ENCODE measurements at regions not wholly inside any gene's neighbourhood (a gene's known extent, or its start where the extent isn't known, plus 50 kb on each side); places are given as distances from the start of the nearest gene placed in this dataset.

DNA sequence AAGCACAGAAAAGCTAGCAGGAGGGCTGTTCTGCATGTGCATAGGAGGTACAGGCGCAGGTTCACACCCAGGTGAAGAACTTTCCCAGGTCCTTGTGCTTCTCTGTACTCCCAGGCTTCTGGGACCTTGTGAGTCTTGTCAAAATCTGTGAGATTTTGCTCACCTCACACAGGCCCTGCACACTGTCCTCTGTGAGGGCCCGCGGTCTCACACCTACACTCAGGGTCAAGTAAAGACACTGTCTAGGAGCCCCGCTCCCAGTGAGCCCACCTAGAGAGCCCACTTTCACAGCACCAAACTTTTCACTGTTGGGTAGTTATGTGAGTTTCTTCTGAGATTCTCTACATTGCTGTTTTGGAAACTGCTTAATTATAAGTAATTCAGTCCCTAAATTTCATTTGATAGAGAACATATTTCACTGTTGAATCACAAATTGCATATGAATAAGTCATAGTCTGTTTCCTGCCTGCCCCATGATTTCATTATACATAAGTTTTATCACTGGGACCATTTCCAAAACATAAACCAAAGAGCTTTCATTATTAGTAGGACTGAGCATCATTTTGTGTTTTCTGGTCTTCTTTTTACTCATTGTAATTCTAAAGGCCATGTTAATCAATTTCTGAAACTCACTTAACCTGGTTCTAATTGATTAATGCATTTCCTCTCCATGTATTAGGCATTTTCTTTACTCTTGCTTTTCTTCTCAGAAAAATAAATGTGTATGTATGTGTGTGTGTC is 234.2 kb upstream of the SPOPL start:
- 0 out of 2 replicates have a peak, but pooled peaks cover 4% of the 10 kb centered on the region for H3K9me2 ChIP-seq (ENCODE audit: insufficient read depth)
- ATAC-seq (no peak), DNase-seq (ENCODE audit: low spot score) (no peak)
- H3F3A ChIP-seq (replicated peaks; ENCODE audit: low read depth) = no peaks in the 10 kb centered on the region; the same call in 1 of the 2 replicates
- H3K4me3 ChIP-seq = no peak overlapping the region
- peaks cover 30% of the 10 kb centered on the region for H3K4me1 Mint-ChIP-seq
- no peak overlapping the region for H3K27ac Mint-ChIP-seq
- H3K9me3 Mint-ChIP-seq = peaks cover 10% of the 10 kb centered on the region
- peaks cover 14% of the 10 kb centered on the region for H3K36me3 Mint-ChIP-seq (ENCODE audit: low read depth)
- H3K4me1 ChIP-seq (ENCODE audit: insufficient read depth) = peaks cover 14% of the 10 kb centered on the region
- no peak overlapping the region for H3K4me2 ChIP-seq
- no peaks in the 10 kb centered on the region for H3K36me3 ChIP-seq (ENCODE audit: insufficient read depth)
- no peaks in the 10 kb centered on the region for H3K79me2 ChIP-seq (replicated peaks; ENCODE audit: insufficient read depth)
- H3K4me3 Mint-ChIP-seq = no peak overlapping the region
- H4K20me1 ChIP-seq (replicated peaks; ENCODE audit: insufficient read depth) = no peaks in the 10 kb centered on the region
- no peak overlapping the region for H3K27ac ChIP-seq (ENCODE audit: low read depth)
- no peak overlapping the region for H2AFZ ChIP-seq
- no peaks in the 10 kb centered on the region for H3K27me3 ChIP-seq (ENCODE audit: insufficient read depth)
- TF ChIP-seq POLR2AphosphoS5 (IDR thresholded peaks at IDR 0.05; ENCODE audit: low read depth) (no peak), EZH2 (IDR thresholded peaks at IDR 0.05; ENCODE audit: low read depth, unreplicated experiment) (no peak), EZH2phosphoT487 (IDR thresholded peaks at IDR 0.05; ENCODE audit: unreplicated experiment) (no peak), JUNB (IDR thresholded peaks at IDR 0.05; ENCODE audit: unreplicated experiment) (no peak), NANOG (IDR thresholded peaks at IDR 0.05; ENCODE audit: borderline replicate concordance) (no peak), STAT1 (IDR thresholded peaks at IDR 0.05; ENCODE audit: unreplicated experiment) (no peak), CREB1 (CRISPR knock-in tag; IDR thresholded peaks at IDR 0.05; ENCODE audit: low read depth) (no peak), ZNF331 (CRISPR knock-in tag; IDR thresholded peaks at IDR 0.05; ENCODE audit: low read depth) (no peak), ZNF114 (CRISPR knock-in tag; IDR thresholded peaks at IDR 0.05) (no peak)
- TF ChIP-seq, protein P1, sequence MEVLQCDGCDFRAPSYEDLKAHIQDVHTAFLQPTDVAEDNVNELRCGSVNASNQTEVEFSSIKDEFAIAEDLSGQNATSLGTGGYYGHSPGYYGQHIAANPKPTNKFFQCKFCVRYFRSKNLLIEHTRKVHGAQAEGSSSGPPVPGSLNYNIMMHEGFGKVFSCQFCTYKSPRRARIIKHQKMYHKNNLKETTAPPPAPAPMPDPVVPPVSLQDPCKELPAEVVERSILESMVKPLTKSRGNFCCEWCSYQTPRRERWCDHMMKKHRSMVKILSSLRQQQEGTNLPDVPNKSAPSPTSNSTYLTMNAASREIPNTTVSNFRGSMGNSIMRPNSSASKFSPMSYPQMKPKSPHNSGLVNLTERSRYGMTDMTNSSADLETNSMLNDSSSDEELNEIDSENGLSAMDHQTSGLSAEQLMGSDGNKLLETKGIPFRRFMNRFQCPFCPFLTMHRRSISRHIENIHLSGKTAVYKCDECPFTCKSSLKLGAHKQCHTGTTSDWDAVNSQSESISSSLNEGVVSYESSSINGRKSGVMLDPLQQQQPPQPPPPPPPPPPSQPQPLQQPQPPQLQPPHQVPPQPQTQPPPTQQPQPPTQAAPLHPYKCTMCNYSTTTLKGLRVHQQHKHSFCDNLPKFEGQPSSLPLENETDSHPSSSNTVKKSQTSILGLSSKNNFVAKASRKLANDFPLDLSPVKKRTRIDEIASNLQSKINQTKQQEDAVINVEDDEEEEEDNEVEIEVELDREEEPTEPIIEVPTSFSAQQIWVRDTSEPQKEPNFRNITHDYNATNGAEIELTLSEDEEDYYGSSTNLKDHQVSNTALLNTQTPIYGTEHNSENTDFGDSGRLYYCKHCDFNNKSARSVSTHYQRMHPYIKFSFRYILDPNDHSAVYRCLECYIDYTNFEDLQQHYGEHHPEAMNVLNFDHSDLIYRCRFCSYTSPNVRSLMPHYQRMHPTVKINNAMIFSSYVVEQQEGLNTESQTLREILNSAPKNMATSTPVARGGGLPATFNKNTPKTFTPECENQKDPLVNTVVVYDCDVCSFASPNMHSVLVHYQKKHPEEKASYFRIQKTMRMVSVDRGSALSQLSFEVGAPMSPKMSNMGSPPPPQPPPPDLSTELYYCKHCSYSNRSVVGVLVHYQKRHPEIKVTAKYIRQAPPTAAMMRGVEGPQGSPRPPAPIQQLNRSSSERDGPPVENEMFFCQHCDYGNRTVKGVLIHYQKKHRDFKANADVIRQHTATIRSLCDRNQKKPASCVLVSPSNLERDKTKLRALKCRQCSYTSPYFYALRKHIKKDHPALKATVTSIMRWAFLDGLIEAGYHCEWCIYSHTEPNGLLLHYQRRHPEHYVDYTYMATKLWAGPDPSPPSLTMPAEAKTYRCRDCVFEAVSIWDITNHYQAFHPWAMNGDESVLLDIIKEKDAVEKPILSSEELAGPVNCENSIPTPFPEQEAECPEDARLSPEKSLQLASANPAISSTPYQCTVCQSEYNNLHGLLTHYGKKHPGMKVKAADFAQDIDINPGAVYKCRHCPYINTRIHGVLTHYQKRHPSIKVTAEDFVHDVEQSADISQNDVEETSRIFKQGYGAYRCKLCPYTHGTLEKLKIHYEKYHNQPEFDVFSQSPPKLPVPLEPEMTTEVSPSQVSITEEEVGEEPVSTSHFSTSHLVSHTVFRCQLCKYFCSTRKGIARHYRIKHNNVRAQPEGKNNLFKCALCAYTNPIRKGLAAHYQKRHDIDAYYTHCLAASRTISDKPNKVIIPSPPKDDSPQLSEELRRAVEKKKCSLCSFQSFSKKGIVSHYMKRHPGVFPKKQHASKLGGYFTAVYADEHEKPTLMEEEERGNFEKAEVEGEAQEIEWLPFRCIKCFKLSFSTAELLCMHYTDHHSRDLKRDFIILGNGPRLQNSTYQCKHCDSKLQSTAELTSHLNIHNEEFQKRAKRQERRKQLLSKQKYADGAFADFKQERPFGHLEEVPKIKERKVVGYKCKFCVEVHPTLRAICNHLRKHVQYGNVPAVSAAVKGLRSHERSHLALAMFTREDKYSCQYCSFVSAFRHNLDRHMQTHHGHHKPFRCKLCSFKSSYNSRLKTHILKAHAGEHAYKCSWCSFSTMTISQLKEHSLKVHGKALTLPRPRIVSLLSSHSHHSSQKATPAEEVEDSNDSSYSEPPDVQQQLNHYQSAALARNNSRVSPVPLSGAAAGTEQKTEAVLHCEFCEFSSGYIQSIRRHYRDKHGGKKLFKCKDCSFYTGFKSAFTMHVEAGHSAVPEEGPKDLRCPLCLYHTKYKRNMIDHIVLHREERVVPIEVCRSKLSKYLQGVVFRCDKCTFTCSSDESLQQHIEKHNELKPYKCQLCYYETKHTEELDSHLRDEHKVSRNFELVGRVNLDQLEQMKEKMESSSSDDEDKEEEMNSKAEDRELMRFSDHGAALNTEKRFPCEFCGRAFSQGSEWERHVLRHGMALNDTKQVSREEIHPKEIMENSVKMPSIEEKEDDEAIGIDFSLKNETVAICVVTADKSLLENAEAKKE (CRISPR knock-in tag; IDR thresholded peaks at IDR 0.05) = no peak
- TF ChIP-seq, protein P2, sequence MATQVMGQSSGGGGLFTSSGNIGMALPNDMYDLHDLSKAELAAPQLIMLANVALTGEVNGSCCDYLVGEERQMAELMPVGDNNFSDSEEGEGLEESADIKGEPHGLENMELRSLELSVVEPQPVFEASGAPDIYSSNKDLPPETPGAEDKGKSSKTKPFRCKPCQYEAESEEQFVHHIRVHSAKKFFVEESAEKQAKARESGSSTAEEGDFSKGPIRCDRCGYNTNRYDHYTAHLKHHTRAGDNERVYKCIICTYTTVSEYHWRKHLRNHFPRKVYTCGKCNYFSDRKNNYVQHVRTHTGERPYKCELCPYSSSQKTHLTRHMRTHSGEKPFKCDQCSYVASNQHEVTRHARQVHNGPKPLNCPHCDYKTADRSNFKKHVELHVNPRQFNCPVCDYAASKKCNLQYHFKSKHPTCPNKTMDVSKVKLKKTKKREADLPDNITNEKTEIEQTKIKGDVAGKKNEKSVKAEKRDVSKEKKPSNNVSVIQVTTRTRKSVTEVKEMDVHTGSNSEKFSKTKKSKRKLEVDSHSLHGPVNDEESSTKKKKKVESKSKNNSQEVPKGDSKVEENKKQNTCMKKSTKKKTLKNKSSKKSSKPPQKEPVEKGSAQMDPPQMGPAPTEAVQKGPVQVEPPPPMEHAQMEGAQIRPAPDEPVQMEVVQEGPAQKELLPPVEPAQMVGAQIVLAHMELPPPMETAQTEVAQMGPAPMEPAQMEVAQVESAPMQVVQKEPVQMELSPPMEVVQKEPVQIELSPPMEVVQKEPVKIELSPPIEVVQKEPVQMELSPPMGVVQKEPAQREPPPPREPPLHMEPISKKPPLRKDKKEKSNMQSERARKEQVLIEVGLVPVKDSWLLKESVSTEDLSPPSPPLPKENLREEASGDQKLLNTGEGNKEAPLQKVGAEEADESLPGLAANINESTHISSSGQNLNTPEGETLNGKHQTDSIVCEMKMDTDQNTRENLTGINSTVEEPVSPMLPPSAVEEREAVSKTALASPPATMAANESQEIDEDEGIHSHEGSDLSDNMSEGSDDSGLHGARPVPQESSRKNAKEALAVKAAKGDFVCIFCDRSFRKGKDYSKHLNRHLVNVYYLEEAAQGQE (IDR thresholded peaks at IDR 0.05; ENCODE audit: unreplicated experiment) = no peak
- TF ChIP-seq, protein P3, sequence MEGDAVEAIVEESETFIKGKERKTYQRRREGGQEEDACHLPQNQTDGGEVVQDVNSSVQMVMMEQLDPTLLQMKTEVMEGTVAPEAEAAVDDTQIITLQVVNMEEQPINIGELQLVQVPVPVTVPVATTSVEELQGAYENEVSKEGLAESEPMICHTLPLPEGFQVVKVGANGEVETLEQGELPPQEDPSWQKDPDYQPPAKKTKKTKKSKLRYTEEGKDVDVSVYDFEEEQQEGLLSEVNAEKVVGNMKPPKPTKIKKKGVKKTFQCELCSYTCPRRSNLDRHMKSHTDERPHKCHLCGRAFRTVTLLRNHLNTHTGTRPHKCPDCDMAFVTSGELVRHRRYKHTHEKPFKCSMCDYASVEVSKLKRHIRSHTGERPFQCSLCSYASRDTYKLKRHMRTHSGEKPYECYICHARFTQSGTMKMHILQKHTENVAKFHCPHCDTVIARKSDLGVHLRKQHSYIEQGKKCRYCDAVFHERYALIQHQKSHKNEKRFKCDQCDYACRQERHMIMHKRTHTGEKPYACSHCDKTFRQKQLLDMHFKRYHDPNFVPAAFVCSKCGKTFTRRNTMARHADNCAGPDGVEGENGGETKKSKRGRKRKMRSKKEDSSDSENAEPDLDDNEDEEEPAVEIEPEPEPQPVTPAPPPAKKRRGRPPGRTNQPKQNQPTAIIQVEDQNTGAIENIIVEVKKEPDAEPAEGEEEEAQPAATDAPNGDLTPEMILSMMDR (conservative IDR thresholded peaks at IDR 0.05; ENCODE audit: low read depth in 2 of 2) = no peak
- TF ChIP-seq, protein P4, sequence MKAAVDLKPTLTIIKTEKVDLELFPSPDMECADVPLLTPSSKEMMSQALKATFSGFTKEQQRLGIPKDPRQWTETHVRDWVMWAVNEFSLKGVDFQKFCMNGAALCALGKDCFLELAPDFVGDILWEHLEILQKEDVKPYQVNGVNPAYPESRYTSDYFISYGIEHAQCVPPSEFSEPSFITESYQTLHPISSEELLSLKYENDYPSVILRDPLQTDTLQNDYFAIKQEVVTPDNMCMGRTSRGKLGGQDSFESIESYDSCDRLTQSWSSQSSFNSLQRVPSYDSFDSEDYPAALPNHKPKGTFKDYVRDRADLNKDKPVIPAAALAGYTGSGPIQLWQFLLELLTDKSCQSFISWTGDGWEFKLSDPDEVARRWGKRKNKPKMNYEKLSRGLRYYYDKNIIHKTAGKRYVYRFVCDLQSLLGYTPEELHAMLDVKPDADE (IDR thresholded peaks at IDR 0.05) = no peak
- H3K27me3 Mint-ChIP-seq (ENCODE audit: insufficient read depth, low read depth, poor library complexity) = no peaks in the 10 kb centered on the region

All from GM23338 (cell line).